ENCODE measurements at regions not wholly inside any gene's neighbourhood (a gene's known extent, or its start where the extent isn't known, plus 50 kb on each side); places are given as distances from the start of the nearest gene placed in this dataset.

GRCh38 chr3:178099862-178100261 is 436.4 kb upstream of the KCNMB2 start:
- Mint-ChIP-seq H3K4me1 (ENCODE audit: low read depth) (no peaks in the 10 kb centered on the region), H3K4me3 (no peak overlapping the region), H3K36me3 (ENCODE audit: low read depth) (no peaks in the 10 kb centered on the region), H3K9me3 (no peaks in the 10 kb centered on the region), H3K27me3 (no peaks in the 10 kb centered on the region), H3K27ac (no peak overlapping the region)
- ATAC-seq (ENCODE audit: poor library complexity) (no peak), DNase-seq (no peak)
- CTCF ChIA-PET, result no interaction called here
- no peak for TF ChIP-seq CTCF (IDR thresholded peaks at IDR 0.05)
- H3K9me3 ChIP-seq (ENCODE audit: control insufficient read depth in 1 of 2, insufficient read depth in 1 of 2, low read length in 2 of 2), result no peaks in the 10 kb centered on the region
- POLR2A ChIA-PET, result no interaction called here
- no peaks in the 10 kb centered on the region for H3K4me1 ChIP-seq (ENCODE audit: insufficient read depth, low read length)
- no peaks in the 10 kb centered on the region for H3K27me3 ChIP-seq (ENCODE audit: control insufficient read depth in 1 of 2, insufficient read depth in 2 of 2, low read length in 2 of 2)
- H3K4me3 ChIP-seq (ENCODE audit: low read length), result no peak overlapping the region
- no peak overlapping the region for H3K27ac ChIP-seq (ENCODE audit: low read depth in 1 of 2, low read length in 2 of 2)
- H3K36me3 ChIP-seq (ENCODE audit: insufficient read depth, low read length), result no peaks in the 10 kb centered on the region
- intact Hi-C loops (cut with DNase I, micrococcal nuclease), result loop anchor here in 1 of 2 experiments (5.0 kb wide), 1 partner anchor 42 kb away; no protein-coding TSS in a partner anchor

DNA sequence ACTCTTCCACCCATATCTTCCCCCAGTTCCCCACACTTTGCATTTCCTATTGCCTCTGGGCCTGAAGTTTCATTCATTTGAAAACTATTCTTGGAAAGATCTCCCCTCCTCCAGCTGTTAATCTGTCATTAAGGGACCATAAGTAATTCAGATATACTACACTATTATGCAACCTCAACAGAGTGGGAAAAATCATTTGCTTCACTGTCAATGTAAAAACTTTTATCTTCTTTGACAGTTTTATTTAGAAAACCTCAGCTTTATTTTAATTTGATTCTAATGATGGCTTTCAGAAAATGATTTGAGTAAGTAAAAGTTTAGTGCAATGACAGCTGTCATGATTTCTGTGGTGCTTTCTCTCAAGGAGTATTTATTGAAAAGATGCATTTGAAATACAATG is 435.3 kb upstream of the KCNMB2 start:
- Histone ChIP-seq H3K27me3 (ENCODE audit: control insufficient read depth in 1 of 2, insufficient read depth in 2 of 2, low read length in 2 of 2) (no peaks in the 10 kb centered on the region), H3K9me3 (ENCODE audit: control insufficient read depth in 1 of 2, insufficient read depth in 1 of 2, low read length in 2 of 2) (no peaks in the 10 kb centered on the region), H3K27ac (ENCODE audit: low read depth in 1 of 2, low read length in 2 of 2) (no peak overlapping the region), H3K4me3 (ENCODE audit: low read length) (no peak overlapping the region), H3K36me3 (ENCODE audit: insufficient read depth, low read length) (no peaks in the 10 kb centered on the region), H3K4me1 (ENCODE audit: insufficient read depth, low read length) (no peaks in the 10 kb centered on the region)
- TF ChIP-seq CTCF (IDR thresholded peaks at IDR 0.05), result no peak
- H3K27me3 Mint-ChIP-seq, result no peaks in the 10 kb centered on the region
- ChIA-PET POLR2A (interaction anchor here (1.0 kb wide), 1 partner anchor 902 kb away, joined by 3 read pairs; no protein-coding TSS in a partner anchor), CTCF (interaction anchor here (1.4 kb wide), 1 partner anchor 9 kb away, joined by 3 read pairs; no protein-coding TSS in a partner anchor)
- intact Hi-C loops (cut with DNase I, micrococcal nuclease), result no loop called here
- ATAC-seq (ENCODE audit: poor library complexity), result no peak
- no peaks in the 10 kb centered on the region for H3K9me3 Mint-ChIP-seq
- no peak for DNase-seq
- no peaks in the 10 kb centered on the region for H3K36me3 Mint-ChIP-seq (ENCODE audit: low read depth)
- no peak overlapping the region for H3K27ac Mint-ChIP-seq
- H3K4me3 Mint-ChIP-seq, result no peak overlapping the region
- no peaks in the 10 kb centered on the region for H3K4me1 Mint-ChIP-seq (ENCODE audit: low read depth)

GRCh38 chr3:178103140-178103539 is 433.1 kb upstream of the KCNMB2 start:
- Mint-ChIP-seq H3K4me1 (ENCODE audit: low read depth) (no peaks in the 10 kb centered on the region), H3K9me3 (no peaks in the 10 kb centered on the region), H3K36me3 (ENCODE audit: low read depth) (no peaks in the 10 kb centered on the region), H3K4me3 (no peak overlapping the region), H3K27ac (no peak overlapping the region), H3K27me3 (no peaks in the 10 kb centered on the region)
- Histone ChIP-seq H3K27ac (ENCODE audit: low read depth in 1 of 2, low read length in 2 of 2) (no peak overlapping the region), H3K4me1 (ENCODE audit: insufficient read depth, low read length) (no peaks in the 10 kb centered on the region), H3K27me3 (ENCODE audit: control insufficient read depth in 1 of 2, insufficient read depth in 2 of 2, low read length in 2 of 2) (no peaks in the 10 kb centered on the region), H3K4me3 (ENCODE audit: low read length) (no peak overlapping the region), H3K9me3 (ENCODE audit: control insufficient read depth in 1 of 2, insufficient read depth in 1 of 2, low read length in 2 of 2) (no peaks in the 10 kb centered on the region), H3K36me3 (ENCODE audit: insufficient read depth, low read length) (no peaks in the 10 kb centered on the region)
- ChIA-PET CTCF (no interaction called here), POLR2A (no interaction called here)
- ATAC-seq (ENCODE audit: poor library complexity) (no peak), DNase-seq (no peak)
- intact Hi-C loops (cut with DNase I, micrococcal nuclease), result no loop called here
- no peak for TF ChIP-seq CTCF (IDR thresholded peaks at IDR 0.05)
